B cell (primary cell): ENCODE measurements at regions not wholly inside any gene's neighbourhood (a gene's known extent, or its start where the extent isn't known, plus 50 kb on each side); places are given as distances from the start of the nearest gene placed in this dataset.

Source experiments
- ATAC-seq: fragments of 200-7000 bp; cut with Tn5 transposase; one replicate; pipeline ENCODE4 v1.10.0; 2021; ENCODE audit warnings: low read depth, mild to moderate bottlenecking, moderate number of reproducible peaks, moderate library complexity
- CTCF ChIA-PET: fragments of 350-600 bp; sonication (Branson Sonifier 250); formaldehyde crosslinking; loops from one replicate; lab custom pipeline; 2021; ENCODE audit warnings: antibody characterized with exemption, inconsistent platforms; lab: Charles Lee
- POLR2A ChIA-PET: fragments of 350-600 bp; sonication (Branson Sonifier 250); formaldehyde crosslinking; loops from one replicate; lab custom pipeline; 2021; ENCODE audit warnings: antibody characterized with exemption; lab: Charles Lee
- DNase-seq: peaks from one replicate; pipeline ENCODE4 v3.0.0; 2013
- H2AFZ ChIP-seq: 2 replicates; pipeline ENCODE4 v1.6.1; 2012; ENCODE audit warnings: mild to moderate bottlenecking, low read depth, low read length; ENCODE audit not compliant: insufficient read depth, poor library complexity, severe bottlenecking
- H3K27ac ChIP-seq, 2 donors: 1 replicate in 1 of 2; 2 replicates in 1 of 2; pipeline ENCODE4 v1.5.1; 2012 to 2013; ENCODE audit warnings: low read length in 2 of 2, mild to moderate bottlenecking in 2 of 2, moderate library complexity in 1 of 2
- H3K27me3 ChIP-seq, 4 experiments: fragments of 200-600 bp in 1 of 4; sonication (generic) in 1 of 4; replicated peaks in 1 of 4; 1 replicate in 2 of 4; 2 replicates in 2 of 4; pipeline versions ENCODE4 v1.6.1 to v1.7.0; 2013 to 2016; ENCODE audit warnings: low read length in 3 of 4, mild to moderate bottlenecking in 2 of 4, mixed read lengths in 1 of 4, moderate library complexity in 1 of 4; ENCODE audit not compliant: insufficient read depth in 4 of 4, control insufficient read depth in 3 of 4; ENCODE audit errors: control extremely low read depth in 1 of 4
- H3K36me3 ChIP-seq, 2 experiments: replicated peaks in 1 of 2; 1 replicate in 1 of 2; 2 replicates in 1 of 2; pipeline versions ENCODE4 v1.6.1 to v1.7.1; 2013; ENCODE audit warnings: low read length in 1 of 2; ENCODE audit not compliant: insufficient read depth in 2 of 2, control insufficient read depth in 1 of 2; ENCODE audit errors: control extremely low read depth in 1 of 2, extremely low read depth in 1 of 2
- H3K4me1 ChIP-seq, 2 donors: fragments of 200-600 bp in 1 of 2; sonication (generic) in 1 of 2; 1 replicate in 1 of 2; 2 replicates in 1 of 2; pipeline versions ENCODE4 v1.5.1 to v1.6.1; 2013 to 2017; ENCODE audit warnings: low read length in 2 of 2; ENCODE audit not compliant: control insufficient read depth in 2 of 2, insufficient read depth in 2 of 2
- H3K4me2 ChIP-seq: replicated peaks from 2 replicates; pipeline ENCODE3; 2012; ENCODE audit warnings: mild to moderate bottlenecking, low read depth, low read length; ENCODE audit not compliant: poor library complexity, severe bottlenecking
- H3K4me3 ChIP-seq, 5 experiments: fragments of 200-600 bp in 1 of 5; sonication (generic) in 1 of 5; 1 replicate in 3 of 5; 2 replicates in 2 of 5; pipeline versions ENCODE4 v1.5.1 to v1.7.0; 2011 to 2016; ENCODE audit warnings: low read length in 4 of 5, mild to moderate bottlenecking in 4 of 5, low read depth in 2 of 5, control low read depth in 1 of 5, moderate library complexity in 1 of 5; ENCODE audit not compliant: insufficient read depth in 1 of 5; ENCODE audit errors: control extremely low read depth in 1 of 5, extremely low read depth in 1 of 5
- H3K79me2 ChIP-seq: fragments of 200-600 bp; sonication (generic); one replicate; pipeline ENCODE4 v1.6.0; 2016; ENCODE audit warnings: low read length; ENCODE audit not compliant: control insufficient read depth, insufficient read depth
- H3K9ac ChIP-seq: fragments of 200-600 bp; sonication (generic); 2 replicates; pipeline ENCODE4 v1.6.1; 2017; ENCODE audit warnings: mild to moderate bottlenecking, low read length, moderate library complexity
- H3K9me3 ChIP-seq, 3 donors: one replicate each; pipeline versions ENCODE4 v1.6.1 to v1.7.1; 2013; ENCODE audit warnings: low read length in 2 of 3; ENCODE audit not compliant: control insufficient read depth in 2 of 3, insufficient read depth in 1 of 3; ENCODE audit errors: control extremely low read depth in 1 of 3
- H4K20me1 ChIP-seq: 2 replicates; pipeline ENCODE4 v1.6.0; 2012; ENCODE audit warnings: mild to moderate bottlenecking, low read length; ENCODE audit not compliant: insufficient read depth, control insufficient read depth, poor library complexity, severe bottlenecking
- H3K27ac Mint-ChIP-seq: one replicate; pipeline ENCODE4 v1.8.0; 2021; ENCODE audit warnings: mixed read lengths
- H3K27me3 Mint-ChIP-seq: one replicate; pipeline ENCODE4 v1.8.0; 2021; ENCODE audit warnings: mixed read lengths
- H3K4me1 Mint-ChIP-seq: one replicate; pipeline ENCODE4 v1.8.0; 2021; ENCODE audit warnings: mixed read lengths
- H3K4me3 Mint-ChIP-seq: one replicate; pipeline ENCODE4 v1.8.0; 2021; ENCODE audit warnings: mixed read lengths
- H3K9me3 Mint-ChIP-seq: one replicate; pipeline ENCODE4 v1.8.0; 2022; ENCODE audit warnings: mixed read lengths; ENCODE audit not compliant: insufficient read depth
- EZH2 ChIP-seq: IDR thresholded peaks from 2 replicates; pipeline ENCODE4 v1.6.1; 2012; ENCODE audit warnings: borderline replicate concordance, low read depth, mild to moderate bottlenecking, moderate library complexity, low read length; ENCODE audit not compliant: insufficient read depth, poor library complexity, severe bottlenecking
- WGBS: methylation state at CpG from one replicate; pipeline ENCODE4 v1.1.5; 2013; ENCODE audit warnings: missing lambda C conversion rate; ENCODE audit not compliant: insufficient coverage; 5-methylcytosine and 5-hydroxymethylcytosine counted together
- intact Hi-C: fragments of 100-400 bp; cut with micrococcal nuclease; formaldehyde crosslinking; loops from one replicate; pipeline ENCODE4 v1.10.0; 2022
- TF ChIP-seq, protein P1 (sequence below): fragments of 200-600 bp; IDR thresholded peaks from one replicate; pipeline ENCODE4 v1.8.0; 2022; ENCODE audit warnings: antibody characterized with exemption, mild to moderate bottlenecking

GRCh38 chr17:14775731-14776492, 475.0 kb downstream of the HS3ST3B1 start:
- Histone ChIP-seq H3K27me3 (no peaks in the 10 kb centered on the region), H4K20me1 (no peaks in the 10 kb centered on the region), H3K9me3 (no peaks in the 10 kb centered on the region), H3K27ac (no peak overlapping the region), H3K4me2 (no peak overlapping the region), H3K9ac (no peak overlapping the region), H3K4me1 (no peaks in the 10 kb centered on the region), H2AFZ (no peak overlapping the region), H3K36me3 (no peaks in the 10 kb centered on the region), H3K4me3 (no peak overlapping the region), H3K79me2 (no peaks in the 10 kb centered on the region)
- Mint-ChIP-seq H3K4me3 (no peak overlapping the region), H3K27me3 (peaks cover 23% of the 10 kb centered on the region), H3K4me1 (no peaks in the 10 kb centered on the region), H3K27ac (no peak overlapping the region), H3K9me3 (peaks cover 4% of the 10 kb centered on the region)
- ChIA-PET CTCF (interaction anchor here (1.2 kb wide), 2 partner anchors 9 to 474 kb away, joined by 3 to 4 read pairs; no protein-coding TSS in a partner anchor), POLR2A (no interaction called here)
- no peak for DNase-seq
- ATAC-seq: no peak
- intact Hi-C loops: no loop called here
- TF ChIP-seq EZH2: no peak
- TF ChIP-seq, protein P1, sequence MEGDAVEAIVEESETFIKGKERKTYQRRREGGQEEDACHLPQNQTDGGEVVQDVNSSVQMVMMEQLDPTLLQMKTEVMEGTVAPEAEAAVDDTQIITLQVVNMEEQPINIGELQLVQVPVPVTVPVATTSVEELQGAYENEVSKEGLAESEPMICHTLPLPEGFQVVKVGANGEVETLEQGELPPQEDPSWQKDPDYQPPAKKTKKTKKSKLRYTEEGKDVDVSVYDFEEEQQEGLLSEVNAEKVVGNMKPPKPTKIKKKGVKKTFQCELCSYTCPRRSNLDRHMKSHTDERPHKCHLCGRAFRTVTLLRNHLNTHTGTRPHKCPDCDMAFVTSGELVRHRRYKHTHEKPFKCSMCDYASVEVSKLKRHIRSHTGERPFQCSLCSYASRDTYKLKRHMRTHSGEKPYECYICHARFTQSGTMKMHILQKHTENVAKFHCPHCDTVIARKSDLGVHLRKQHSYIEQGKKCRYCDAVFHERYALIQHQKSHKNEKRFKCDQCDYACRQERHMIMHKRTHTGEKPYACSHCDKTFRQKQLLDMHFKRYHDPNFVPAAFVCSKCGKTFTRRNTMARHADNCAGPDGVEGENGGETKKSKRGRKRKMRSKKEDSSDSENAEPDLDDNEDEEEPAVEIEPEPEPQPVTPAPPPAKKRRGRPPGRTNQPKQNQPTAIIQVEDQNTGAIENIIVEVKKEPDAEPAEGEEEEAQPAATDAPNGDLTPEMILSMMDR: no peak
- WGBS: 44% methylated on average over 6 of the region's 8 CpGs

DNA sequence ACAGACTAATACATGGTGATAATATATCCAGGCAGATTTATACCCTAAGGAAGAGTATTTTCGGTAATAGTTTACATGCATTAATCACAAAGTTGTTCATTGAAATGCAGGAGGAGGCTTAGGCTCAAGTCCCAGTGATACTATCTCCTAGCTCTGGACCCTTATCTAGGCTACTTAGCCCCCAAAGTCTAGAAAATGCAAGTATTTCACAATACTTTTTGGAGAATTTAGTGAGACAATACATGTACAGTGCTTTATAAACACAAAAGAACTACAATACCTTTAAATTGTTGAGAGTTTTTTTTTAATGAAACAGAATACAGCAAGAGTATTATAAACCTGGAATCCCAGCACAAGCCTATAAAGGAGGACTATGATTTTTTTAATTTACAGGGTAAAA, 473.9 kb downstream of the HS3ST3B1 start:
- H3K9ac ChIP-seq: no peak overlapping the region
- no peaks in the 10 kb centered on the region for H3K27me3 ChIP-seq
- H3K9me3 ChIP-seq: no peaks in the 10 kb centered on the region
- H3K79me2 ChIP-seq: no peaks in the 10 kb centered on the region
- no peaks in the 10 kb centered on the region for H3K4me1 Mint-ChIP-seq
- no peak overlapping the region for H3K27ac ChIP-seq
- peaks cover 23% of the 10 kb centered on the region for H3K27me3 Mint-ChIP-seq
- H2AFZ ChIP-seq: no peak overlapping the region
- DNase-seq (no peak), ATAC-seq (no peak)
- no peaks in the 10 kb centered on the region for H3K36me3 ChIP-seq
- POLR2A ChIA-PET: no interaction called here
- no CpG with 5 or more reads among the region's 1 CpG for WGBS
- CTCF ChIA-PET: interaction anchor here (1.2 kb wide), 1 partner anchor 10 kb away, joined by 4 read pairs; no protein-coding TSS in a partner anchor
- H3K4me1 ChIP-seq: no peaks in the 10 kb centered on the region
- H3K27ac Mint-ChIP-seq: no peak overlapping the region
- H3K4me3 Mint-ChIP-seq: no peak overlapping the region
- H3K9me3 Mint-ChIP-seq: peaks cover 4% of the 10 kb centered on the region
- H3K4me3 ChIP-seq: no peak overlapping the region
- no peak for TF ChIP-seq EZH2
- TF ChIP-seq, protein P1: no peak
- no peaks in the 10 kb centered on the region for H4K20me1 ChIP-seq
- intact Hi-C loops: no loop called here
- no peak overlapping the region for H3K4me2 ChIP-seq
